HCT116 (cell line): ENCODE measurements at regions not wholly inside any gene's neighbourhood (a gene's known extent, or its start where the extent isn't known, plus 50 kb on each side); places are given as distances from the start of the nearest gene placed in this dataset.

Experiments used
- ATAC-seq: fragments of 200-7000 bp; cut with Tn5 transposase; 2 replicates; pipeline ENCODE4 v1.9.1; 2020; ENCODE audit warnings: mild to moderate bottlenecking, moderate library complexity
- BruUV-seq: library from RNA; stranded (reverse); fragments of 400-500 nt; replicated peaks from 2 replicates; lab custom pipeline; 2021; lab: Mats Ljungman, UMichigan
- CTCF ChIA-PET: fragments of 300-600 bp; sonication (Branson Sonifier 250); formaldehyde crosslinking; loops from one replicate; lab custom pipeline; 2021; ENCODE audit warnings: antibody characterized with exemption; lab: Charles Lee
- POLR2A ChIA-PET: fragments of 300-600, 350-600 bp; sonication (Branson Sonifier 250); formaldehyde crosslinking; loops from one replicate; lab custom pipeline; 2021; ENCODE audit warnings: antibody characterized with exemption; lab: Charles Lee
- RAD21 ChIA-PET, 2 experiments: fragments of 300-600 bp; sonication (Branson Sonifier 250); formaldehyde crosslinking; loops; one replicate each; lab custom pipeline; 2023; ENCODE audit warnings: low total read pairs in 2 of 2; ENCODE audit not compliant: uncharacterized antibody in 2 of 2, unreplicated experiment in 2 of 2, low non-redundant PET in 1 of 2; lab: Charles Lee
- DNase-seq: peaks from one replicate; pipeline ENCODE4 v3.0.0-alpha.2; 2010; ENCODE audit warnings: low read depth, low spot score
- H2AFZ ChIP-seq: fragments of 200-600 bp; shearing (Covaris generic), sonication (generic); 2 replicates; pipeline ENCODE4 v1.6.1; 2017; ENCODE audit warnings: low read depth, mixed run types, mixed read lengths, antibody characterized with exemption, low read length; ENCODE audit not compliant: poor library complexity, severe bottlenecking
- H3K27ac ChIP-seq: 2 replicates; pipeline ENCODE4 v1.5.1; 2012; ENCODE audit warnings: low read depth, low read length
- H3K27me3 ChIP-seq: fragments of 200-600 bp; sonication (generic); 2 replicates; pipeline ENCODE4 v1.6.1; 2016; ENCODE audit warnings: mixed run types, low read length, mixed read lengths; ENCODE audit not compliant: insufficient read depth
- H3K36me3 ChIP-seq, 2 experiments: fragments of 200-500 bp in 1 of 2; fragments of 200-600 bp in 1 of 2; sonication (Bioruptor generic) in 1 of 2; sonication (generic) in 1 of 2; 2 replicates each; pipeline versions ENCODE4 v1.5.1 to v1.6.1; 2014 to 2016; ENCODE audit warnings: low read length in 2 of 2, inconsistent platforms in 1 of 2, mixed read lengths in 1 of 2, mixed run types in 1 of 2; ENCODE audit not compliant: insufficient read depth in 2 of 2, control insufficient read depth in 1 of 2
- H3K4me1 ChIP-seq, 2 experiments: fragments of 200-600 bp in 1 of 2; sonication (generic) in 1 of 2; 2 replicates each; pipeline versions ENCODE4 v1.5.1 to v1.6.1; 2012 to 2017; ENCODE audit warnings: low read length in 2 of 2, inconsistent platforms in 1 of 2, mild to moderate bottlenecking in 1 of 2, mixed read lengths in 1 of 2, mixed run types in 1 of 2, moderate library complexity in 1 of 2; ENCODE audit not compliant: insufficient read depth in 2 of 2, control insufficient read depth in 1 of 2
- H3K4me2 ChIP-seq: fragments of 200-600 bp; sonication (generic); 2 replicates; pipeline ENCODE4 v1.6.1; 2017; ENCODE audit warnings: mixed run types, low read length, mixed read lengths
- H3K4me3 ChIP-seq, 2 experiments: fragments of 200-600 bp in 1 of 2; sonication (generic) in 1 of 2; replicated peaks in 1 of 2; 2 replicates each; pipeline ENCODE4 v1.5.1; 2011 to 2016; ENCODE audit warnings: low read length in 2 of 2, control low read depth in 1 of 2, low read depth in 1 of 2, mild to moderate bottlenecking in 1 of 2, mixed read lengths in 1 of 2, mixed run types in 1 of 2
- H3K79me2 ChIP-seq: fragments of 200-600 bp; sonication (generic); 2 replicates; pipeline ENCODE4 v1.6.1; 2017; ENCODE audit warnings: mild to moderate bottlenecking, mixed run types, low read length, moderate library complexity, mixed read lengths; ENCODE audit not compliant: insufficient read depth
- H3K9ac ChIP-seq: fragments of 200-600 bp; sonication (generic); 2 replicates; pipeline ENCODE4 v1.6.1; 2016; ENCODE audit warnings: low read length, mixed read lengths
- H3K9me2 ChIP-seq: fragments of 200-600 bp; sonication (generic), shearing (Covaris generic); 2 replicates; pipeline ENCODE4 v1.6.1; 2017; ENCODE audit warnings: mixed run types, mild to moderate bottlenecking, moderate library complexity; ENCODE audit not compliant: insufficient read depth
- H3K9me3 ChIP-seq, 2 experiments: fragments of 200-500 bp in 1 of 2; fragments of 200-600 bp in 1 of 2; sonication (Bioruptor generic) in 1 of 2; sonication (generic) in 1 of 2; 2 replicates each; pipeline ENCODE4 v1.6.1; 2014 to 2017; ENCODE audit warnings: low read length in 2 of 2, mixed read lengths in 2 of 2, inconsistent platforms in 1 of 2, low read depth in 1 of 2, mild to moderate bottlenecking in 1 of 2, mixed run types in 1 of 2, moderate library complexity in 1 of 2; ENCODE audit not compliant: control insufficient read depth in 1 of 2, insufficient read depth in 1 of 2
- H4K20me1 ChIP-seq: fragments of 200-600 bp; sonication (generic), shearing (Covaris generic); 2 replicates; pipeline ENCODE4 v1.6.1; 2017; ENCODE audit warnings: mixed run types, mild to moderate bottlenecking, moderate library complexity; ENCODE audit not compliant: insufficient read depth
- ATF3 ChIP-seq: IDR thresholded peaks from 2 replicates; pipeline ENCODE4 v1.6.1; 2012
- CTCF ChIP-seq, 3 experiments: fragments of 200-600 bp in 1 of 3; sonication (generic) in 1 of 3; IDR thresholded peaks in 2 of 3; conservative IDR thresholded peaks in 1 of 3; 2 replicates each; pipeline ENCODE4 v1.5.1; 2012 to 2017; ENCODE audit warnings: low read depth in 2 of 3, low read length in 2 of 3, antibody characterized with exemption in 1 of 3, borderline replicate concordance in 1 of 3, control low read depth in 1 of 3, mild to moderate bottlenecking in 1 of 3, mixed read lengths in 1 of 3, mixed run types in 1 of 3, moderate library complexity in 1 of 3; ENCODE audit not compliant: insufficient read depth in 1 of 3
- ELF1 ChIP-seq: IDR thresholded peaks from 2 replicates; pipeline ENCODE4 v1.6.1; 2012; ENCODE audit warnings: low read depth, borderline replicate concordance
- EZH2 ChIP-seq: fragments of 200-600 bp; sonication (generic); IDR thresholded peaks from 2 replicates; pipeline ENCODE4 v1.6.1; 2017; ENCODE audit warnings: antibody characterized with exemption, mixed run types
- FOSL1 ChIP-seq: IDR thresholded peaks from 2 replicates; pipeline ENCODE4 v1.6.1; 2012; ENCODE audit warnings: low read depth
- JUND ChIP-seq: IDR thresholded peaks from 2 replicates; pipeline ENCODE4 v1.6.1; 2012
- MAX ChIP-seq: IDR thresholded peaks from 2 replicates; pipeline ENCODE4 v1.6.1; 2012
- POLR2A ChIP-seq: IDR thresholded peaks from 2 replicates; pipeline ENCODE4 v1.7.0; 2011; ENCODE audit warnings: borderline replicate concordance; ENCODE audit not compliant: insufficient read depth, insufficient read length; ENCODE audit errors: extremely low read depth
- RAD21 ChIP-seq: IDR thresholded peaks from 2 replicates; pipeline ENCODE4 v1.6.1; 2012; ENCODE audit warnings: low read depth, mild to moderate bottlenecking
- REST ChIP-seq: IDR thresholded peaks from 2 replicates; pipeline ENCODE4 v1.6.1; 2012; ENCODE audit warnings: low read depth
- SIN3A ChIP-seq: IDR thresholded peaks from 2 replicates; pipeline ENCODE4 v1.6.1; 2012; ENCODE audit warnings: low read depth
- SP1 ChIP-seq: IDR thresholded peaks from 2 replicates; pipeline ENCODE4 v1.6.1; 2012; ENCODE audit warnings: low read depth
- SRF ChIP-seq: IDR thresholded peaks from 2 replicates; pipeline ENCODE4 v1.6.1; 2012; ENCODE audit warnings: low read depth
- TCF7L2 ChIP-seq: IDR thresholded peaks from 2 replicates; pipeline ENCODE4 v1.7.0; 2011; ENCODE audit warnings: borderline replicate concordance, inconsistent platforms; ENCODE audit not compliant: insufficient read depth, insufficient read length; ENCODE audit errors: extremely low read depth
- ZFX ChIP-seq: fragments of 450-650 bp; IDR thresholded peaks from 2 replicates; pipeline ENCODE4 v1.6.1; 2017
- intact Hi-C: fragments of 100-400 bp; cut with micrococcal nuclease; formaldehyde crosslinking; loops from 2 replicates; pipeline ENCODE4 v1.10.0; 2022

- RAD21 ChIA-PET, result no interaction called here
- no peaks in the 10 kb centered on the region for H3K36me3 ChIP-seq
- no peak overlapping the region for H3K27ac ChIP-seq
- no peak overlapping the region for H3K9ac ChIP-seq
- TF ChIP-seq POLR2A, result no peak
- TF ChIP-seq REST, result no peak
- TF ChIP-seq SIN3A, result no peak
- TF ChIP-seq TCF7L2, result no peak
- no peak for TF ChIP-seq SRF
- no peak for TF ChIP-seq FOSL1
- no peak for TF ChIP-seq EZH2
- no peak for TF ChIP-seq SP1
- no peak for TF ChIP-seq RAD21
- TF ChIP-seq ELF1, result no peak
- TF ChIP-seq CTCF (IDR thresholded peaks at IDR 0.05 in 2 of 3, conservative IDR thresholded peaks at IDR 0.05 in 1 of 3; ENCODE audit: borderline replicate concordance in 1 of 3, insufficient read depth in 1 of 3, low read depth in 2 of 3, low read length in 2 of 3), result no peak
- TF ChIP-seq ATF3, result no peak
- TF ChIP-seq ZFX, result no peak
- no peak for TF ChIP-seq JUND
- TF ChIP-seq MAX, result no peak
- no peak overlapping the region for H3K4me2 ChIP-seq
- H3K27me3 ChIP-seq, result no peaks in the 10 kb centered on the region
- H3K79me2 ChIP-seq, result no peaks in the 10 kb centered on the region
- H3K4me1 ChIP-seq, result no peaks in the 10 kb centered on the region; a peak in 1 of 4 replicates
- ATAC-seq, result no peak
- no peak for DNase-seq
- no TSS peak for BruUV-seq
- H3K9me3 ChIP-seq, result no peaks in the 10 kb centered on the region
- intact Hi-C loops, result no loop called here
- H3K4me3 ChIP-seq, result no peak overlapping the region
- no peaks in the 10 kb centered on the region for H4K20me1 ChIP-seq
- no peaks in the 10 kb centered on the region for H3K9me2 ChIP-seq
- POLR2A ChIA-PET, result no interaction called here
- no peak overlapping the region for H2AFZ ChIP-seq
- CTCF ChIA-PET, result no interaction called here
Measured at GRCh38 chr1:95388031-95388430, 154.0 kb downstream of the RWDD3 start.
